OCI-LY7 (cell line): ENCODE measurements at regions not wholly inside any gene's neighbourhood (a gene's known extent, or its start where the extent isn't known, plus 50 kb on each side); places are given as distances from the start of the nearest gene placed in this dataset.

Source experiments
- BruUV-seq: library from RNA; stranded (reverse); fragments of 400-500 nt; replicated peaks from 2 replicates; lab custom pipeline; 2021; lab: Mats Ljungman, UMichigan
- CTCF ChIA-PET: fragments of 300-600 bp; sonication (Branson Sonifier 250); formaldehyde crosslinking; loops from one replicate; lab custom pipeline; 2022; ENCODE audit warnings: antibody characterized with exemption; ENCODE audit not compliant: unreplicated experiment; lab: Charles Lee
- POLR2A ChIA-PET: fragments of 300-600 bp; sonication (Branson Sonifier 250); formaldehyde crosslinking; loops from one replicate; lab custom pipeline; 2022; ENCODE audit warnings: antibody characterized with exemption; lab: Charles Lee
- DNase-seq: peaks from one replicate; pipeline ENCODE4 v3.0.0-alpha.2; 2015; ENCODE audit warnings: low spot score
- H2AFZ ChIP-seq: fragments of 200-600 bp; sonication (generic), shearing (Covaris generic); 2 replicates; pipeline ENCODE4 v1.6.1; 2014; ENCODE audit warnings: mild to moderate bottlenecking, antibody characterized with exemption, low read length, moderate library complexity
- H3K27ac ChIP-seq: fragments of 200-600 bp; sonication (generic); 2 replicates; pipeline ENCODE4 v1.5.1; 2014; ENCODE audit warnings: mixed run types, low read depth, mild to moderate bottlenecking, moderate library complexity, low read length, inconsistent platforms; ENCODE audit not compliant: poor library complexity, severe bottlenecking
- H3K36me3 ChIP-seq: fragments of 200-600 bp; sonication (generic); 2 replicates; pipeline ENCODE4 v1.6.1; 2014; ENCODE audit warnings: mild to moderate bottlenecking, antibody characterized with exemption, low read length, moderate library complexity, mixed read lengths; ENCODE audit not compliant: insufficient read depth
- H3K4me1 ChIP-seq: fragments of 200-600 bp; sonication (generic); 2 replicates; pipeline ENCODE4 v1.5.1; 2014; ENCODE audit warnings: mild to moderate bottlenecking, low read length; ENCODE audit not compliant: insufficient read depth, poor library complexity, severe bottlenecking
- H3K4me2 ChIP-seq: fragments of 200-600 bp; sonication (generic); 2 replicates; pipeline ENCODE4 v1.6.1; 2014; ENCODE audit warnings: mild to moderate bottlenecking, low read length
- H3K4me3 ChIP-seq: fragments of 200-600 bp; sonication (generic); 2 replicates; pipeline ENCODE4 v1.5.1; 2014; ENCODE audit warnings: mild to moderate bottlenecking, low read depth, low read length; ENCODE audit not compliant: poor library complexity, severe bottlenecking
- H3K79me2 ChIP-seq: fragments of 200-600 bp; sonication (generic); 2 replicates; pipeline ENCODE4 v1.6.1; 2016; ENCODE audit warnings: low read depth, mild to moderate bottlenecking, low read length, moderate library complexity, mixed read lengths; ENCODE audit not compliant: insufficient read depth
- H3K9me2 ChIP-seq: fragments of 200-600 bp; sonication (generic); 2 replicates; pipeline ENCODE4 v1.6.1; 2016; ENCODE audit warnings: mild to moderate bottlenecking, low read length, mixed read lengths; ENCODE audit not compliant: insufficient read depth
- H3K9me3 ChIP-seq: fragments of 200-600 bp; sonication (generic); 2 replicates; pipeline ENCODE4 v1.6.1; 2014; ENCODE audit warnings: mild to moderate bottlenecking, mixed run types, low read length, mixed read lengths
- H4K20me1 ChIP-seq: fragments of 200-600 bp; sonication (generic); 2 replicates; pipeline ENCODE4 v1.6.1; 2014; ENCODE audit warnings: mild to moderate bottlenecking, antibody characterized with exemption, low read length, moderate library complexity, mixed read lengths; ENCODE audit not compliant: insufficient read depth
- EZH2phosphoT487 ChIP-seq: fragments of 200-600 bp; sonication (generic); IDR thresholded peaks from 2 replicates; pipeline ENCODE4 v1.6.1; 2018; ENCODE audit warnings: low read depth, borderline replicate concordance, mild to moderate bottlenecking, mixed run types, antibody characterized with exemption, low read length, moderate library complexity, mixed read lengths
- intact Hi-C: fragments of 100-400 bp; cut with micrococcal nuclease; formaldehyde crosslinking; loops from one replicate; pipeline ENCODE4 v1.10.0; 2022; ENCODE audit not compliant: unreplicated experiment
- TF ChIP-seq, protein P1 (sequence below): fragments of 200-600 bp; sonication (generic); conservative IDR thresholded peaks from 2 replicates; pipeline ENCODE4 v1.5.1; 2014; ENCODE audit warnings: mild to moderate bottlenecking, antibody characterized with exemption, low read length, moderate library complexity, mixed read lengths

DNA sequence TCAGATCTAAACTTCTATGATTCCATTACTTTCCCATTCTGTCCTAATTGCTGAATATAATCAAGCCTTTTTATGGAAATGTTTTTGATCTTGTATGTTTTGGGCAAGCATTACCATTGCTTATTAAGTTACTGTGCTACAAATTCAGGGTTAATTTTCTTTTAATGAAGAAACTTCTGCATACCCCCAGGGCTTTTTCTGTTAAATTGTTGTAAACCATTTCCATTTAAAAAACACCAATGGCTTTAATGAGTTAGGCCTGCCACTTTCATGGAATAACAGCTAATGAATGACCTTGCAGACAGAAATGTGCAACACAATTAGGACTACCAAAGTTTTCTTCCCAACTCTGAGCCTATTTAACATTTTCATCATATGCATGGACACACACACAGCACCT is 150.0 kb downstream of the DIPK2A start:
- BruUV-seq: no TSS peak
- H3K9me2 ChIP-seq: no peaks in the 10 kb centered on the region
- POLR2A ChIA-PET: interaction anchor here (0.6 kb wide), 1 partner anchor 306 kb away, joined by 3 read pairs; no protein-coding TSS in a partner anchor
- TF ChIP-seq EZH2phosphoT487: no peak
- TF ChIP-seq, protein P1, sequence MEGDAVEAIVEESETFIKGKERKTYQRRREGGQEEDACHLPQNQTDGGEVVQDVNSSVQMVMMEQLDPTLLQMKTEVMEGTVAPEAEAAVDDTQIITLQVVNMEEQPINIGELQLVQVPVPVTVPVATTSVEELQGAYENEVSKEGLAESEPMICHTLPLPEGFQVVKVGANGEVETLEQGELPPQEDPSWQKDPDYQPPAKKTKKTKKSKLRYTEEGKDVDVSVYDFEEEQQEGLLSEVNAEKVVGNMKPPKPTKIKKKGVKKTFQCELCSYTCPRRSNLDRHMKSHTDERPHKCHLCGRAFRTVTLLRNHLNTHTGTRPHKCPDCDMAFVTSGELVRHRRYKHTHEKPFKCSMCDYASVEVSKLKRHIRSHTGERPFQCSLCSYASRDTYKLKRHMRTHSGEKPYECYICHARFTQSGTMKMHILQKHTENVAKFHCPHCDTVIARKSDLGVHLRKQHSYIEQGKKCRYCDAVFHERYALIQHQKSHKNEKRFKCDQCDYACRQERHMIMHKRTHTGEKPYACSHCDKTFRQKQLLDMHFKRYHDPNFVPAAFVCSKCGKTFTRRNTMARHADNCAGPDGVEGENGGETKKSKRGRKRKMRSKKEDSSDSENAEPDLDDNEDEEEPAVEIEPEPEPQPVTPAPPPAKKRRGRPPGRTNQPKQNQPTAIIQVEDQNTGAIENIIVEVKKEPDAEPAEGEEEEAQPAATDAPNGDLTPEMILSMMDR: no peak
- no peaks in the 10 kb centered on the region for H3K9me3 ChIP-seq
- CTCF ChIA-PET: no interaction called here
- no peak overlapping the region for H3K4me2 ChIP-seq
- no peak overlapping the region for H2AFZ ChIP-seq
- no peaks in the 10 kb centered on the region for H3K4me1 ChIP-seq
- H4K20me1 ChIP-seq: no peaks in the 10 kb centered on the region
- DNase-seq: no peak
- no peaks in the 10 kb centered on the region for H3K79me2 ChIP-seq
- intact Hi-C loops: no loop called here
- no peaks in the 10 kb centered on the region for H3K36me3 ChIP-seq
- H3K4me3 ChIP-seq: no peak overlapping the region
- no peak overlapping the region for H3K27ac ChIP-seq

DNA sequence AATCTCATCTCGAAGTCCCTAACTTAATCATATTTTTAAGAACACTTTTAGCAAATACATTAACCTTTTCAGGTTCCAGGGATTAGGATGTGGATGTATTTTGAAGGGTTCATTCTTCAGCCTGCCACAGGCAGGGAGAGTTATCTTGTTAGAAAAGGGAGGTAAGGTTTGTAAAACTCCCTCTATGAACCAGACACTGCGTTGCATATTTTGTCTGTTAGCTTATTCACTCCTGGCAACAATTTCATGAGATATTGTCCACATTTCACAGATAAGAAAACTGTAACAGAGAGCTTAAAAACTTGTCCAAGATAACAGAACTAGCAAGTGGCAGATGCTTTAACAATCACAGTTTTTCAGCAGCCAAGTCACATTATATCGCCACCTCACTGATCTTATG is 155.4 kb downstream of the DIPK2A start:
- Histone ChIP-seq H3K4me3 (no peak overlapping the region), H2AFZ (no peak overlapping the region), H3K9me3 (no peaks in the 10 kb centered on the region), H3K4me2 (no peak overlapping the region), H3K36me3 (no peaks in the 10 kb centered on the region), H3K9me2 (no peaks in the 10 kb centered on the region), H3K4me1 (no peaks in the 10 kb centered on the region), H3K79me2 (no peaks in the 10 kb centered on the region), H3K27ac (no peak overlapping the region), H4K20me1 (no peaks in the 10 kb centered on the region)
- CTCF ChIA-PET: no interaction called here
- POLR2A ChIA-PET: no interaction called here
- DNase-seq: no peak
- intact Hi-C loops: no loop called here
- BruUV-seq: no TSS peak
- no peak for TF ChIP-seq EZH2phosphoT487
- TF ChIP-seq, protein P1: no peak

GRCh38 chr3:144127700-144128099 is 156.1 kb downstream of the DIPK2A start:
- Histone ChIP-seq H3K4me2 (no peak overlapping the region), H4K20me1 (no peaks in the 10 kb centered on the region), H3K9me3 (no peaks in the 10 kb centered on the region), H2AFZ (no peak overlapping the region), H3K36me3 (no peaks in the 10 kb centered on the region), H3K27ac (no peak overlapping the region), H3K4me1 (no peaks in the 10 kb centered on the region), H3K4me3 (no peak overlapping the region), H3K9me2 (no peaks in the 10 kb centered on the region), H3K79me2 (no peaks in the 10 kb centered on the region)
- TF ChIP-seq, protein P1: no peak
- TF ChIP-seq EZH2phosphoT487: no peak
- no TSS peak for BruUV-seq
- intact Hi-C loops: no loop called here
- DNase-seq: no peak
- ChIA-PET CTCF (no interaction called here), POLR2A (no interaction called here)
